IMR-90 (cell line): ENCODE measurements at regions not wholly inside any gene's neighbourhood (a gene's known extent, or its start where the extent isn't known, plus 50 kb on each side); places are given as distances from the start of the nearest gene placed in this dataset.

Source experiments
- ATAC-seq: fragments of 200-7000 bp; cut with Tn5 transposase; 2 replicates; pipeline ENCODE4 v1.9.1; 2020; ENCODE audit warnings: low read depth, mild to moderate bottlenecking, moderate library complexity
- BruUV-seq: library from RNA; stranded (reverse); fragments of 400-500 nt; replicated peaks from 2 replicates; lab custom pipeline; 2021; lab: Mats Ljungman, UMichigan
- CTCF ChIA-PET: fragments of 300-600 bp; formaldehyde crosslinking; extraction: SDS; loops from one replicate; lab custom pipeline; 2021; ENCODE audit warnings: antibody characterized with exemption; lab: Yijun Ruan, JAX
- POLR2A ChIA-PET: fragments of 300-600 bp; sonication (Branson Sonifier 250); formaldehyde crosslinking; loops from one replicate; lab custom pipeline; 2022; ENCODE audit warnings: antibody characterized with exemption; ENCODE audit not compliant: unreplicated experiment; lab: Charles Lee
- DNase-seq: peaks from one replicate; pipeline ENCODE4 v3.0.0; 2013
- H2AFZ ChIP-seq: replicated peaks from 2 replicates; pipeline ENCODE3; 2013; ENCODE audit warnings: low read length, mild to moderate bottlenecking; ENCODE audit not compliant: poor library complexity
- H2AK5ac ChIP-seq: 2 replicates; pipeline ENCODE4 v1.6.1; 2013; ENCODE audit warnings: low read depth, low read length, inconsistent platforms
- H2AK9ac ChIP-seq: replicated peaks from 2 replicates; pipeline ENCODE3; 2013; ENCODE audit warnings: mild to moderate bottlenecking, low read depth, low read length, moderate library complexity; ENCODE audit not compliant: poor library complexity
- H2BK120ac ChIP-seq: 2 replicates; pipeline ENCODE4 v1.6.1; 2013; ENCODE audit warnings: low read depth, low read length, inconsistent platforms
- H2BK15ac ChIP-seq: 3 replicates; pipeline ENCODE4 v1.6.1; 2013; ENCODE audit warnings: low read depth, low read length, inconsistent platforms
- H2BK20ac ChIP-seq: 2 replicates; pipeline ENCODE4 v1.6.1; 2013; ENCODE audit warnings: low read depth, mild to moderate bottlenecking, inconsistent platforms, low read length, moderate library complexity
- H2BK5ac ChIP-seq: 2 replicates; pipeline ENCODE4 v1.6.1; 2013; ENCODE audit warnings: mild to moderate bottlenecking, low read depth, low read length, inconsistent platforms; ENCODE audit not compliant: poor library complexity, severe bottlenecking
- H3K14ac ChIP-seq: replicated peaks from 2 replicates; pipeline ENCODE4 v1.6.1; 2013; ENCODE audit warnings: low read depth, low read length, inconsistent platforms
- H3K18ac ChIP-seq: 2 replicates; pipeline ENCODE4 v1.6.1; 2013; ENCODE audit warnings: low read depth, low read length, control low read depth
- H3K23ac ChIP-seq: 2 replicates; pipeline ENCODE4 v1.6.1; 2013; ENCODE audit warnings: low read depth, low read length, inconsistent platforms
- H3K27ac ChIP-seq: 2 replicates; pipeline ENCODE4 v1.5.1; 2013; ENCODE audit warnings: mild to moderate bottlenecking, control low read depth, low read length; ENCODE audit not compliant: insufficient read depth
- H3K27me3 ChIP-seq: 2 replicates; pipeline ENCODE4 v1.6.1; 2013; ENCODE audit warnings: low read length; ENCODE audit not compliant: control insufficient read depth, insufficient read depth
- H3K36me3 ChIP-seq: 2 replicates; pipeline ENCODE4 v1.6.1; 2013; ENCODE audit warnings: low read length, mixed read lengths; ENCODE audit not compliant: control insufficient read depth, insufficient read depth
- H3K4ac ChIP-seq: 2 replicates; pipeline ENCODE4 v1.6.1; 2013; ENCODE audit warnings: low read depth, low read length, inconsistent platforms
- H3K4me1 ChIP-seq: 2 replicates; pipeline ENCODE4 v1.6.1; 2013; ENCODE audit warnings: low read length, mixed read lengths; ENCODE audit not compliant: control insufficient read depth, insufficient read depth
- H3K4me2 ChIP-seq: 2 replicates; pipeline ENCODE4 v1.6.1; 2013; ENCODE audit warnings: low read depth, mild to moderate bottlenecking, control low read depth, low read length, moderate library complexity
- H3K4me3 ChIP-seq: 2 replicates; pipeline ENCODE4 v1.5.1; 2013; ENCODE audit warnings: low read depth, mild to moderate bottlenecking, control low read depth, low read length, moderate library complexity; ENCODE audit not compliant: insufficient read depth
- H3K56ac ChIP-seq: 2 replicates; pipeline ENCODE4 v1.6.1; 2013; ENCODE audit warnings: low read length, inconsistent platforms; ENCODE audit not compliant: insufficient read depth; ENCODE audit errors: extremely low read depth
- H3K79me1 ChIP-seq, 2 experiments: 2 replicates each; pipeline ENCODE4 v1.6.1; 2013; ENCODE audit warnings: low read length in 2 of 2, inconsistent platforms in 1 of 2, low read depth in 1 of 2
- H3K9ac ChIP-seq: 2 replicates; pipeline ENCODE4 v1.6.1; 2013; ENCODE audit warnings: low read depth, low read length, control low read depth
- H3K9me1 ChIP-seq: 2 replicates; pipeline ENCODE4 v1.6.1; 2013; ENCODE audit warnings: low read length, inconsistent platforms; ENCODE audit not compliant: insufficient read depth
- H3K9me3 ChIP-seq: 2 replicates; pipeline ENCODE4 v1.6.1; 2013; ENCODE audit warnings: low read length; ENCODE audit not compliant: control insufficient read depth, insufficient read depth
- H4K20me1 ChIP-seq: 2 replicates; pipeline ENCODE4 v1.6.1; 2013; ENCODE audit warnings: low read length, inconsistent platforms; ENCODE audit not compliant: insufficient read depth
- H4K5ac ChIP-seq: 2 replicates; pipeline ENCODE4 v1.6.1; 2013; ENCODE audit warnings: mild to moderate bottlenecking, low read depth, low read length, control low read depth
- H4K8ac ChIP-seq, 2 experiments: 2 replicates each; pipeline ENCODE4 v1.6.1; 2013; ENCODE audit warnings: low read depth in 2 of 2, low read length in 2 of 2, control low read depth in 1 of 2, inconsistent platforms in 1 of 2
- H4K91ac ChIP-seq: 2 replicates; pipeline ENCODE4 v1.6.1; 2013; ENCODE audit warnings: low read depth, low read length, inconsistent platforms; ENCODE audit not compliant: insufficient read depth
- BHLHE40 ChIP-seq: fragments of 150-350 bp; IDR thresholded peaks from 2 replicates; pipeline ENCODE4 v1.6.1; 2016; ENCODE audit warnings: mild to moderate bottlenecking, low read depth, low read length
- CEBPB ChIP-seq: IDR thresholded peaks from 2 replicates; pipeline ENCODE4 v1.6.1; 2012; ENCODE audit warnings: low read depth, low read length, improper control_type of control experiment
- CHD1 ChIP-seq: IDR thresholded peaks from 2 replicates; pipeline ENCODE4 v1.6.1; 2012; ENCODE audit warnings: low read depth, low read length, improper control_type of control experiment
- CTCF ChIP-seq: conservative IDR thresholded peaks from 2 replicates; pipeline ENCODE4 v1.5.1; 2012; ENCODE audit warnings: mild to moderate bottlenecking, low read depth, low read length, improper control_type of control experiment
- ELK1 ChIP-seq: fragments of 150-350 bp; IDR thresholded peaks from 2 replicates; pipeline ENCODE4 v1.6.1; 2016; ENCODE audit warnings: low read depth, mild to moderate bottlenecking, low read length, moderate library complexity, borderline replicate concordance
- FOS ChIP-seq: fragments of 150-350 bp; IDR thresholded peaks from 2 replicates; pipeline ENCODE4 v1.6.1; 2016; ENCODE audit warnings: low read depth, low read length
- MAFK ChIP-seq: IDR thresholded peaks from 2 replicates; pipeline ENCODE4 v1.6.1; 2012; ENCODE audit warnings: low read depth, low read length, improper control_type of control experiment
- MAZ ChIP-seq: IDR thresholded peaks from 2 replicates; pipeline ENCODE4 v1.6.1; 2012; ENCODE audit warnings: low read depth, mild to moderate bottlenecking, low read length, improper control_type of control experiment, moderate library complexity, borderline replicate concordance
- MXI1 ChIP-seq: IDR thresholded peaks from 2 replicates; pipeline ENCODE4 v1.6.1; 2012; ENCODE audit warnings: low read depth, mild to moderate bottlenecking, low read length, moderate library complexity, borderline replicate concordance
- NFE2L2 ChIP-seq: fragments of 150-350 bp; IDR thresholded peaks from 2 replicates; pipeline ENCODE4 v1.6.1; 2016; ENCODE audit warnings: low read depth, mild to moderate bottlenecking, low read length
- POLR2A ChIP-seq: IDR thresholded peaks from 2 replicates; pipeline ENCODE4 v1.6.1; 2012; ENCODE audit warnings: mild to moderate bottlenecking, low read depth, low read length
- RAD21 ChIP-seq: IDR thresholded peaks from 2 replicates; pipeline ENCODE4 v1.6.1; 2012; ENCODE audit warnings: low read length, improper control_type of control experiment
- RCOR1 ChIP-seq: IDR thresholded peaks from 2 replicates; pipeline ENCODE4 v1.6.1; 2012; ENCODE audit warnings: mild to moderate bottlenecking, low read length, improper control_type of control experiment; ENCODE audit not compliant: insufficient replicate concordance
- RFX5 ChIP-seq: IDR thresholded peaks from 2 replicates; pipeline ENCODE4 v1.8.0; 2012; ENCODE audit warnings: low read depth, mild to moderate bottlenecking, low read length, moderate library complexity
- SMC3 ChIP-seq: fragments of 150-350 bp; IDR thresholded peaks from 2 replicates; pipeline ENCODE4 v1.6.1; 2016; ENCODE audit warnings: low read depth, mild to moderate bottlenecking, antibody characterized with exemption, low read length, moderate library complexity
- USF2 ChIP-seq: fragments of 150-350 bp; IDR thresholded peaks from 2 replicates; pipeline ENCODE4 v1.6.1; 2017; ENCODE audit warnings: mild to moderate bottlenecking, antibody characterized with exemption, low read length, low read depth
- WGBS, 2 experiments: methylation state at CpG; one replicate each; pipeline versions ENCODE4 v1.1.5 to v1.1.7; 2013; ENCODE audit warnings: missing lambda C conversion rate in 2 of 2; ENCODE audit not compliant: insufficient read length in 1 of 2; ENCODE audit errors: extremely low coverage in 2 of 2; 5-methylcytosine and 5-hydroxymethylcytosine counted together
- dilution Hi-C: fragments of 300-500 bp; cut with HindIII; formaldehyde crosslinking; loops from one replicate; pipeline ENCODE4 v1.14.3; 2018; ENCODE audit warnings: low sequenced_read_pairs; ENCODE audit not compliant: unreplicated experiment
- in situ Hi-C: fragments of 300-500 bp; cut with MboI; formaldehyde crosslinking; loops from 3 replicates; pipeline ENCODE4 v1.14.3; 2019; ENCODE audit warnings: low sequenced_read_pairs, inconsistent platforms, mixed read lengths
- intact Hi-C: fragments of 100-400 bp; cut with micrococcal nuclease; formaldehyde crosslinking; loops from 2 replicates; pipeline ENCODE4 v1.10.0; 2022

GRCh38 chr2:57908736-57909161, 137.9 kb upstream of the VRK2 start:
- ChIA-PET POLR2A (interaction anchor here (0.6 kb wide), 1 partner anchor 29 kb away, joined by 7 read pairs; no protein-coding TSS in a partner anchor), CTCF (interaction anchor here (0.6 to 1.3 kb wide), 2 partner anchors 9 to 539 kb away, joined by 3 read pairs; no protein-coding TSS in a partner anchor)
- H4K8ac ChIP-seq = no peak overlapping the region
- H2AK9ac ChIP-seq = no peak overlapping the region
- DNase-seq = no peak
- in situ Hi-C loops = loop anchor here (10.0 kb wide), 1 partner anchor 526 kb away; no protein-coding TSS in a partner anchor
- no peaks in the 10 kb centered on the region for H3K36me3 ChIP-seq
- no peaks in the 10 kb centered on the region for H3K9me3 ChIP-seq
- TF ChIP-seq CHD1 (no peak), MAFK (no peak), NFE2L2 (no peak), CTCF (no peak), BHLHE40 (no peak), MAZ (no peak), POLR2A (no peak), USF2 (no peak), SMC3 (no peak), FOS (no peak), CEBPB (no peak), RFX5 (no peak), RAD21 (no peak), ELK1 (no peak), MXI1 (no peak), RCOR1 (no peak)
- no peak overlapping the region for H2BK5ac ChIP-seq
- no peak overlapping the region for H3K27ac ChIP-seq
- intact Hi-C loops = loop anchor here (5.0 to 10.0 kb wide), 3 partner anchors 199 to 666 kb away; no protein-coding TSS in a partner anchor
- H3K79me1 ChIP-seq = no peaks in the 10 kb centered on the region
- H3K27me3 ChIP-seq = no peaks in the 10 kb centered on the region
- dilution Hi-C loops = no loop called here
- no peak overlapping the region for H3K4me2 ChIP-seq
- H2BK120ac ChIP-seq = no peak overlapping the region
- ATAC-seq = no peak
- no peak overlapping the region for H2AFZ ChIP-seq
- H3K56ac ChIP-seq = no peak overlapping the region
- no peaks in the 10 kb centered on the region for H4K20me1 ChIP-seq
- WGBS, 2 experiments = no CpG with 5 or more reads among the region's 2 CpGs
- no peaks in the 10 kb centered on the region for H3K4me1 ChIP-seq
- no peak overlapping the region for H2AK5ac ChIP-seq
- no peak overlapping the region for H3K23ac ChIP-seq
- no peak overlapping the region for H3K4me3 ChIP-seq
- no peak overlapping the region for H4K5ac ChIP-seq
- no peak overlapping the region for H2BK15ac ChIP-seq
- no peak overlapping the region for H3K18ac ChIP-seq
- no TSS peak for BruUV-seq
- no peak overlapping the region for H4K91ac ChIP-seq
- H2BK20ac ChIP-seq = no peak overlapping the region
- H3K14ac ChIP-seq = no peak overlapping the region
- no peak overlapping the region for H3K4ac ChIP-seq
- H3K9ac ChIP-seq = no peak overlapping the region
- H3K9me1 ChIP-seq = no peaks in the 10 kb centered on the region
